OCI-LY1 (cell line): ENCODE measurements at regions not wholly inside any gene's neighbourhood (a gene's known extent, or its start where the extent isn't known, plus 50 kb on each side); places are given as distances from the start of the nearest gene placed in this dataset.
"Not testable (repeated sequence)": the region's sequence is repeated elsewhere in the genome, so short reads cannot be mapped to it uniquely, and the experiment has no call there.

Experiments
- H2AFZ ChIP-seq: fragments of 200-600 bp; sonication (generic), shearing (Covaris generic); 2 replicates; pipeline ENCODE4 v1.6.0; 2014; ENCODE audit warnings: antibody characterized with exemption, mild to moderate bottlenecking, low read length
- H3F3A ChIP-seq: fragments of 200-600 bp; sonication (generic), shearing (Covaris generic); 2 replicates; pipeline ENCODE4 v1.6.0; 2014; ENCODE audit warnings: mild to moderate bottlenecking, antibody characterized with exemption, low read length, moderate library complexity; ENCODE audit not compliant: insufficient read depth
- H3K27ac ChIP-seq: fragments of 200-600 bp; sonication (generic); 2 replicates; pipeline ENCODE4 v1.5.1; 2014; ENCODE audit warnings: low read length, mixed run types, mild to moderate bottlenecking, low read depth; ENCODE audit not compliant: poor library complexity, severe bottlenecking
- H3K27me3 ChIP-seq: fragments of 200-600 bp; sonication (generic); 2 replicates; pipeline ENCODE4 v1.6.0; 2014; ENCODE audit warnings: antibody characterized with exemption, mild to moderate bottlenecking, low read length, moderate library complexity; ENCODE audit not compliant: insufficient read depth
- H3K36me3 ChIP-seq: fragments of 200-600 bp; sonication (generic); 2 replicates; pipeline ENCODE4 v1.6.1; 2014; ENCODE audit warnings: mild to moderate bottlenecking, antibody characterized with exemption, low read length, moderate library complexity, mixed read lengths; ENCODE audit not compliant: insufficient read depth
- H3K4me1 ChIP-seq: fragments of 200-600 bp; sonication (generic); 2 replicates; pipeline ENCODE4 v1.5.1; 2014; ENCODE audit warnings: mild to moderate bottlenecking, low read length, moderate library complexity; ENCODE audit not compliant: insufficient read depth, severe bottlenecking
- H3K4me2 ChIP-seq: fragments of 200-600 bp; sonication (generic), shearing (Covaris generic); 2 replicates; pipeline ENCODE4 v1.6.1; 2014; ENCODE audit warnings: low read length
- H3K4me3 ChIP-seq: fragments of 200-600 bp; sonication (generic); 2 replicates; pipeline ENCODE4 v1.5.1; 2014; ENCODE audit warnings: low read length, low read depth, mild to moderate bottlenecking, mixed read lengths; ENCODE audit not compliant: poor library complexity, severe bottlenecking
- H3K79me2 ChIP-seq: fragments of 200-600 bp; shearing (Covaris generic); 2 replicates; pipeline ENCODE4 v1.6.1; 2016; ENCODE audit warnings: mixed run types, low read length, mixed read lengths; ENCODE audit not compliant: insufficient read depth
- H3K9ac ChIP-seq: fragments of 200-600 bp; sonication (generic), shearing (Covaris generic); 2 replicates; pipeline ENCODE4 v1.6.1; 2014; ENCODE audit warnings: mild to moderate bottlenecking, low read length, mixed read lengths
- H3K9me2 ChIP-seq: fragments of 200-600 bp; sonication (generic), shearing (Covaris generic); 2 replicates; pipeline ENCODE4 v1.6.1; 2014; ENCODE audit warnings: low read depth, mild to moderate bottlenecking, low read length, mixed read lengths
- H3K9me3 ChIP-seq: fragments of 200-600 bp; shearing (Covaris generic); 2 replicates; pipeline ENCODE4 v1.6.1; 2014; ENCODE audit warnings: low read length, mixed read lengths
- H4K20me1 ChIP-seq: fragments of 200-600 bp; sonication (generic), shearing (Covaris generic); 2 replicates; pipeline ENCODE4 v1.6.0; 2016; ENCODE audit warnings: mild to moderate bottlenecking, low read length; ENCODE audit not compliant: insufficient read depth

DNA sequence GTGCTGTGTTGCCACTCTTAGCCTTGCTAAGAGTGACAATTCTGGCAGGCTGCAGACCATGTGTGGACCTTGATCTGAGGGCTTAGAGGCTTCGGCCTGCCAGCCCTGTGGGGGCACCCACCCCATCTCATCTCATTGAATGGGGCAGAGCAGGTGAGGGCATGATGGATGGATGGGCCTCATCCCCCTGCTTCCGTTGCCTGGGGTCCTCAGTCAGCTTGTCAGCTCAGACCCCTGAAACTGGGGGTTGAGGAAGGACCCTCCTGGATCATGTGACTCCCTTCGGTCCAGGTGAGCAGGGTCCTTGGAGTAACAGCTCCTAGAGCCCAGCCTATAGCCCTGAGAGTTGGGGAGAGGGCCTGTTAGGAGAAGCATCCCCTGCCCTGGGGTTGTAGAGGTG lies 3076.8 kb downstream of the RPIA start:
- not testable (repeated sequence) for H3F3A ChIP-seq, H3K27me3 ChIP-seq, H3K9me2 ChIP-seq, H3K4me3 ChIP-seq, H3K9ac ChIP-seq, H3K9me3 ChIP-seq, H3K36me3 ChIP-seq, H3K79me2 ChIP-seq, H3K4me2 ChIP-seq, H2AFZ ChIP-seq, H3K4me1 ChIP-seq, H3K27ac ChIP-seq, H4K20me1 ChIP-seq

DNA sequence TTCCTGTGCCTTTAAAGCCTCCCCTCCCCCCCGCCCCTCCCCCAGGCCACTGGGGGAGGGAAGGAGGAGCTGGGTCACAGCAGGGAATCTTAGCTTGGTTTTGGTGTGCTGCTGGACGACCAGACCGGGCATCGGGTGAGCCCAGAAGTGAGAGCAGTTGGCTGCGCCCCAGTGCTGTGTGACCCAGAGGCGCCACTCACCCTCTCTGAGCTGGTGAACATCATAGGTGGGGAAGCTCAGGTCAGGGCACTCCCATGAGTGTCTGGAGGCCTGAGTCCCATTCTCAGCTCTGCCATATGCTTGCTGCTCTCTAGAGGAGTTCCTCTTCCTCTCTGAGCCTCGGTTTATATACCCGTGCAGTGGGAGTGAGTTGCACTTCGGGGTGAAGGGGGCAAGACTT lies 3077.5 kb downstream of the RPIA start:
- not testable (repeated sequence) for H3F3A ChIP-seq, H3K4me3 ChIP-seq, H3K27me3 ChIP-seq, H4K20me1 ChIP-seq, H3K79me2 ChIP-seq, H3K9me3 ChIP-seq, H3K9ac ChIP-seq, H3K9me2 ChIP-seq, H2AFZ ChIP-seq, H3K4me1 ChIP-seq, H3K27ac ChIP-seq, H3K36me3 ChIP-seq, H3K4me2 ChIP-seq

DNA sequence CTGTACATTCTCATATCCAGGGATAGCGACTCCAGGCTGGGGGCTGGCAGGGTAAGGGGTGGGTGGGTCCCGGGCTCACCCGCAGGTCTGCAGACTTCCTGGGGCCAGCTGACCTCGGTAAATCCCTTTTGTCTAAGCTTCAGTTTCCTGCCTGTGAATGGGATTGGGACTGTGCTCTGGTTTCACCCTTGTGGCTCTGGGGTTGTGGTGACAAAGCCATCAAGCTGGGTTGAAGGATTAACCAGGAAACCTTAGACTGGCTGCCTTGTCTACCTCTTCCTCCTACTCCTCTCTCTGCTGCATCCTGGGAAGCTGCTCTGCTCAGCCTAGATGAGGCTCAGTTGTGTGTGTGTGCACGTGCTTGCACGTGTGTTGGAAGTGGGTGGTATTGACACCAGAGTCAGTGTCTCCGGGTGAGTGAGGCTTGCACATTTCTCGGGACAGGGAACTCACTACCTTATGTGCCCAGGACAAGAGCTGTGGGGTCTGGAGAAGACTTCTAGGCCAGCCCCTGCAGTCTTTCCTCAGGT lies 3078.6 kb downstream of the RPIA start:
- H3K36me3 ChIP-seq, H4K20me1 ChIP-seq, H3F3A ChIP-seq, H3K27me3 ChIP-seq, H3K4me3 ChIP-seq, H3K9ac ChIP-seq, H3K4me1 ChIP-seq, H3K9me2 ChIP-seq, H3K79me2 ChIP-seq, H2AFZ ChIP-seq, H3K9me3 ChIP-seq, H3K27ac ChIP-seq, H3K4me2 ChIP-seq: not testable (repeated sequence)

- H3K4me2 ChIP-seq, H3K9me2 ChIP-seq: not testable (repeated sequence)
Observed at GRCh38 chr2:91771604-91772003, 3080.1 kb downstream of the RPIA start.

GRCh38 chr2:91772240-91772937 lies 3080.9 kb downstream of the RPIA start:
- H4K20me1 ChIP-seq, H3K27ac ChIP-seq, H3K4me3 ChIP-seq, H3K27me3 ChIP-seq, H3K9me3 ChIP-seq, H3K79me2 ChIP-seq, H3F3A ChIP-seq, H3K9me2 ChIP-seq, H3K4me1 ChIP-seq, H3K36me3 ChIP-seq, H3K9ac ChIP-seq, H3K4me2 ChIP-seq, H2AFZ ChIP-seq: not testable (repeated sequence)

More at GRCh38 chr2:91771604-91772003, 3080.1 kb downstream of the RPIA start:
- not testable (repeated sequence) for H3F3A ChIP-seq, H3K4me1 ChIP-seq, H4K20me1 ChIP-seq, H3K36me3 ChIP-seq, H3K4me3 ChIP-seq, H2AFZ ChIP-seq, H3K27ac ChIP-seq, H3K27me3 ChIP-seq, H3K79me2 ChIP-seq, H3K9ac ChIP-seq, H3K9me3 ChIP-seq

DNA sequence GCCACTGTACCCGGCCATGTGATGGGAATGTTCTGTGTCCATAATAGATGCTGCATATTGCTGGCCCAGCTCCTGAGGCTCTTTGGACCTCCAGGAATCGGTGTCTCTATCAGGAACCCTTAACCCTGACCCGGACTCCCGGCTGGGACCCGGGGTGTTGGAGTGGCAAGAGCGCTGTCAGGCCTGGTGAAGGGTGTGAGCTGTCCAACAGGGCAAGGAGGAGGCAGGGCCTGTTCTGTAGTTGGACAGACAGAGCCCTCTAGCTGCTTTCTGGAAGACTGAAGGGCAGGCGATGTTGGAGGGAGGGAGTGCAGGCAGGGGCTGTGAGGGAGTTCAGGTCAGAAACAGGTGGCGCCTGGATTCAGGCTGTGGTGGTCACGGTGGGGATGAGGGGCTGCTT lies 3082.3 kb downstream of the RPIA start:
- not testable (repeated sequence) for H3F3A ChIP-seq, H2AFZ ChIP-seq, H3K9me3 ChIP-seq, H3K27ac ChIP-seq, H3K4me2 ChIP-seq, H3K27me3 ChIP-seq, H4K20me1 ChIP-seq, H3K9me2 ChIP-seq, H3K4me1 ChIP-seq, H3K79me2 ChIP-seq, H3K4me3 ChIP-seq, H3K9ac ChIP-seq, H3K36me3 ChIP-seq

DNA sequence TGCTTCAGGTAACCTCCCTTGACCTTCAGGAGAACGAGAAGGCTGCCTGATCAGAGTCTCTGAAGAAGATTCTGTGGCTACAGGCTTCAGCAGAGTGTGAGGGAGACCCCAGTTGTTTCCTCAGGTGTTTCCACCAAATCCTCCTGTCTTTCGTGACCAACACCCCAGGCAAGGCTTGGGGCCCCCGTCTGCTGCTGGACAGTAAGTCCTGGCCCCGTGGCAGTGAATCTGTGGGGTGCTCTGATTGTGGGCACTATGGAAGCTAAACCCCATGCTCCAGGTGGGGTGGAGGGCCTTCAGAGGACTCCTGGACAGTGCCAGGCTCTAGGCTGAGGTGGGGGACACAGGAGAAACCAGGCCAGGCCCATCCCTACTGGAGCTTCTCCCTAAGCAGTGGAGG lies 3083.7 kb downstream of the RPIA start:
- H3K79me2 ChIP-seq, H3F3A ChIP-seq, H3K9me2 ChIP-seq, H3K9me3 ChIP-seq, H3K27ac ChIP-seq, H2AFZ ChIP-seq, H3K9ac ChIP-seq, H4K20me1 ChIP-seq, H3K4me2 ChIP-seq, H3K4me1 ChIP-seq, H3K36me3 ChIP-seq, H3K4me3 ChIP-seq, H3K27me3 ChIP-seq: not testable (repeated sequence)

DNA sequence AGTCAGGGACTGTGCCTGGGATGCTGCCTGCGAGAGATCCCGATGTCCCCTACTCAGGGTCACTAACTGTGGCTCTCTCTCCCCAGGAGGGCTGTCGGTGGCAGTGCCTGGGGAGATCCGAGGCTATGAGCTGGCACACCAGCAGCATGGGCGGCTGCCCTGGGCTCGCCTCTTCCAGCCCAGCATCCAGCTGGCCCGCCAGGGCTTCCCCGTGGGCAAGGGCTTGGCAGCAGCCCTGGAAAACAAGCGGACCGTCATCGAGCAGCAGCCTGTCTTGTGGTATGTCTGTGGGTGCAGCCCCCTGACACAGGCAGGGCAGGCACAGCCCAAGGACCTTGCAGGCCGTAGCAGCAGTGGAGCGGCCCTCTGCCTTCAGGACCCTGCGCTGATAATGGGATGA lies 3088.9 kb downstream of the RPIA start:
- H3K79me2 ChIP-seq, H3K4me1 ChIP-seq, H3K27me3 ChIP-seq, H2AFZ ChIP-seq, H3K36me3 ChIP-seq, H4K20me1 ChIP-seq, H3K4me2 ChIP-seq, H3K27ac ChIP-seq, H3F3A ChIP-seq, H3K9ac ChIP-seq, H3K9me3 ChIP-seq, H3K4me3 ChIP-seq, H3K9me2 ChIP-seq: not testable (repeated sequence)
